ENCODE measurements at regions not wholly inside any gene's neighbourhood (a gene's known extent, or its start where the extent isn't known, plus 50 kb on each side); places are given as distances from the start of the nearest gene placed in this dataset.
"Not testable (repeated sequence)": the region's sequence is repeated elsewhere in the genome, so short reads cannot be mapped to it uniquely, and the experiment has no call there.

- DNase-seq = no peak
Measured at GRCh38 chr4:28444886-28445496, 1584.3 kb downstream of the STIM2 start.

GRCh38 chr4:28449085-28449484 lies 1588.4 kb downstream of the STIM2 start:
- DNase-seq = no peak

GRCh38 chr4:28451346-28451745 lies 1590.7 kb downstream of the STIM2 start:
- no peak for DNase-seq

- no peak for DNase-seq
Measured at GRCh38 chr4:28462766-28463700, 1602.4 kb downstream of the STIM2 start.

- DNase-seq = no peak
Measured at GRCh38 chr4:28464823-28465222, 1604.2 kb downstream of the STIM2 start.

- not testable (repeated sequence) for DNase-seq
Measured at GRCh38 chr4:28466886-28467285, 1606.2 kb downstream of the STIM2 start.

- DNase-seq = no peak
Measured at GRCh38 chr4:28469387-28469786, 1608.7 kb downstream of the STIM2 start.

- DNase-seq = no peak
Measured at GRCh38 chr4:28469886-28470285, 1609.2 kb downstream of the STIM2 start.

GRCh38 chr4:28475381-28475780 lies 1614.7 kb downstream of the STIM2 start:
- DNase-seq = no peak

- no peak for DNase-seq
Measured at GRCh38 chr4:28479666-28480065, 1619.0 kb downstream of the STIM2 start.

- no peak for DNase-seq
Measured at GRCh38 chr4:28481565-28481964, 1620.9 kb downstream of the STIM2 start.

GRCh38 chr4:28482580-28483270 lies 1622.1 kb downstream of the STIM2 start:
- no peak for DNase-seq

- no peak for DNase-seq
Measured at GRCh38 chr4:28488021-28488420, 1627.4 kb downstream of the STIM2 start.

- DNase-seq = no peak
Measured at GRCh38 chr4:28490669-28491068, 1630.0 kb downstream of the STIM2 start.

- DNase-seq = no peak
Measured at GRCh38 chr4:28505064-28505463, 1644.4 kb downstream of the STIM2 start.

GRCh38 chr4:28508636-28509035 lies 1648.0 kb downstream of the STIM2 start:
- no peak for DNase-seq

GRCh38 chr4:28514766-28515165 lies 1654.1 kb downstream of the STIM2 start:
- DNase-seq = not testable (repeated sequence)

GRCh38 chr4:28518561-28519165 lies 1658.0 kb downstream of the STIM2 start:
- no peak for DNase-seq

- DNase-seq = no peak
Measured at GRCh38 chr4:28523681-28524190, 1663.1 kb downstream of the STIM2 start.

- DNase-seq = no peak
Measured at GRCh38 chr4:28536124-28536523, 1675.5 kb downstream of the STIM2 start.

- DNase-seq = no peak
Measured at GRCh38 chr4:28545986-28546385, 1685.3 kb downstream of the STIM2 start.

GRCh38 chr4:28548136-28548535 lies 1687.5 kb downstream of the STIM2 start:
- no peak for DNase-seq

GRCh38 chr4:28548594-28548993 lies 1688.0 kb downstream of the STIM2 start:
- DNase-seq = no peak

Measured in NCI-H1930 (cell line).